ENCODE measurements at regions not wholly inside any gene's neighbourhood (a gene's known extent, or its start where the extent isn't known, plus 50 kb on each side); places are given as distances from the start of the nearest gene placed in this dataset.
"Not testable (repeated sequence)": the region's sequence is repeated elsewhere in the genome, so short reads cannot be mapped to it uniquely, and the experiment has no call there.

DNA sequence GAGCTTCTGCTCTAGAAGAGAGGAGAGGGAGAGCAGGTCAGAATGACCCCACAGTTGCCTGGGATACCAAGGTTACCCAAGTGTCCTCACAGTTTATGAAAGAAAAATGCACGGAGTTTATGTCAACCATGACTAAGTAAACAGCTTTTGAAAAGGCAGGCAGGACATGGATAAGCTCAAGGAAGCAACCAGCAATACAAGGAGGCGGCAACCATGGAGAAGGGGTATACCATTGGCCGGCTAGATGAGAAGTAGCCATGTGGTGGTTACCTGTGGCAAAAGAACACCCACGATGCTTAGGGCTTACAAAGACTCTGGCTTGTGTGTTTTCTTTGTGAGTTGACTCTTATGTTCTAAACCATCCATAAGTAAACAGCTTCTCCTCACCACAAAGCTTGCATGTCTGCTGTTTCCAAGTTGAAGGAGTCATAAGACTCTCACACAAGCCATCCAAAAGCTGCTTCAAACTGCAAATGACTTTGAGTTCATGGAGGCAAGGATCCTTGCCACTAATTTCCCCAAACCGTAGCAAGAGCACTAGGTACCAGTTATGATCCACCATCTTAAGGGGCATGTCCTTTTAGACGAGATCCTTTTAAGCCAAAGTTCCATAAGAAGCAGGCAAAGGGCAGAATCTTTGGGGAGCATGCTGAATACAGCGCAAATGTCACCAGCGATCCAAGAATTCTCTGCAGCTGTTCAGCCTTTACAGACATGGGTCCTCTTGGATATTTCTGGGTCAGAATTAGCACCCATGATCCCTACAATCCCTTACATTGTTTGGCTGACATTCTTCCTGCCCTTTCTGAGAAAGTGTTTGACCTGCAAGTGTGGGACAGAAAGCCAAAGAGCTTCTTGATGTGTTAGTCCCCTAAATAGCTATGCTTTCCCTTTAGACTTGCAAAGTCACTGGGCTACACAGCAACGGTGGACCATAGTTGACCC, 74.8 kb upstream of the IPO5 start:
- DNase-seq: no peak

DNA sequence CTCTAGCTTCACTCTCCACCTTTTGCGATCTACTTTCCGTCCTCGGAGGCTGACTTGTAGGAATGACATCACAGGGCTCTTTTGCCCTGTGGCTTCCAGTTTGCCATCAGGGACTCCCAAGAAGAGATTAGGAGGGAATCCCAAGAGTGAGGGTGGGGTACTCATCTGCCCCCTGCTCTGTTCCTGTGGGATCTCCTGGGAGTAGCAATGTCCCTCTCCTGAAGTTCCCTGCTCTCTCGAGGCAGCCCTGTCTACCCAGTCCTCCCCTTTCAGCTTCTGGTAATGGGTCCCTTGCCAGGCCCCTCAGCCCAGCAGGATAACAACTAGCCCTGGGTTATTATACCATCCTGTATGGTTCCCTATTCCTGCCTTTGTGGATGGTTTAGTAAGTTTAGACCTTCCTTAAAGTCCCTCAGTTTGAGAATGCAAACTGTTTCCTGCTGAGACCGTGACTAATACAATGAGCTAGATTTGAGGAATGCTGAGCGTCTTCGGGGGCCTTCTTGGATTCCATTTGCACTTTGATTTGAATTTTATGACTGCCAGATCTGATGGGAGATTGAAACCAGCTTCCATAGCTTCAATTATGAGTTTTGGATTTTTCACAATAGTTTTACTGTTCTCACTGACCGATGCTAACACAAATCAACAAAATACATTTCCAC, 73.7 kb upstream of the IPO5 start:
- DNase-seq: peak; percentile 96

- no peak for DNase-seq
Measured at GRCh38 chr13:97880311-97880675, 73.2 kb upstream of the IPO5 start.

- no peak for DNase-seq
Measured at GRCh38 chr13:97881556-97881955, 71.9 kb upstream of the IPO5 start.

GRCh38 chr13:97883396-97883795, 70.1 kb upstream of the IPO5 start:
- DNase-seq: peak; percentile 62

GRCh38 chr13:97884707-97885468, 68.6 kb upstream of the IPO5 start:
- DNase-seq: peak; percentile 21

DNA sequence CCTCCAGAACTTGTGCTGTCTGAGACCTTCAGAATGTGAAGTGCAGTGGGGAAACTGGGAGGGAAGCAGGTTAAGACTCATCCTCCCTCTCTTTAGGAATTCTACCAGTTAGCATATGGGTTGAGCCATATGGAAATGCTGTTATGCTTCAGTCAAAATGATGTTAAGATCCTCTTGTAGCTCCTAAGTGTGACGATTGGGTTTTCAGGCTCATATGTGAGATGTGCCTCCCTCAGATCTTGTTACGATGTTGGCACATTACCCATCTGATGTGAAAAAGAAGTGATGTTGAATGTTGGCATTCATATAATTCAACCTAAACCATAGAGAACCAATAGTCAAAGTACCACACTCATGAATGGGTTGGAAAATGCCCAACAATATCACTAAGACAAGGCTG, 67.8 kb upstream of the IPO5 start:
- DNase-seq: no peak

DNA sequence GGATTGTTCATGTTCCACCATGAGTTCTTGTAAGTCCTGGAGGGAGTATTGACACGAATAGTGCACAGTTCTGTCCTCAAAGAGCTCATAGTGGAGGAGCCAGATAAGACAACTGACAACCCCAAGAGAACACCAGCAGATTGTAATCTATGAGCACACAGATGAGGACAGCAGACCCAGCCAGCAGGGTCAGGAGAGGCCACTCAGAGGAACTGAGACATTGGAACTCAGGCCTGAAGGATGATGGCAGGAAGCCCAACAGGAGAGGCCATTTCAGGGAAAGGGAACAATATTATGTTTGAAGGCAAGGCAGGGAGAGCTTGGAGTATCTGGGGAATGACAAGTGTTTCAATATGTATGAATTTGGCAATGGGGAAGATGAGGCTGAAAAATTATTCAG, 63.7 kb upstream of the IPO5 start:
- DNase-seq: no peak

- no peak for DNase-seq
Measured at GRCh38 chr13:97890573-97890972, 62.9 kb upstream of the IPO5 start.

GRCh38 chr13:97891964-97892363, 61.5 kb upstream of the IPO5 start:
- DNase-seq: not testable (repeated sequence)

DNA sequence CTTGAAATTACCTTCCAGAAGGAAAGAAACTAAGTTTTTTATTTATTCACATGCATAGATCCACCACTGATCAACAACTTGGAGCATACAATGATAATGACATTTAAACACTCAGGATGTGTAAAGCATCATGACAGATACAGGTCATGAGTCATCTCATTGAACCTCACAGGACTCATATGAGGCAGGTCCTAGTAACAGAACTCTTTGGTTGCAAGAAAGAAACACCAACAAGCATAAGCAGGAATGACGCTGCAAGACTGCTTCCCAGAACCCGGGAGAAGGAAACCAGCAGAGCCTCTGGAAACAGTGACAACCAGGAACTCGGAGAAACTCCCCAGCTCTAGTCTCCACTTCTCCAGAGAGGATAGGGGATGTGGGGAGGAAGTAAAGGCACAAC, 60.8 kb upstream of the IPO5 start:
- peak; percentile 72 for DNase-seq

GRCh38 chr13:97895383-97895782, 58.1 kb upstream of the IPO5 start:
- no peak for DNase-seq

DNA sequence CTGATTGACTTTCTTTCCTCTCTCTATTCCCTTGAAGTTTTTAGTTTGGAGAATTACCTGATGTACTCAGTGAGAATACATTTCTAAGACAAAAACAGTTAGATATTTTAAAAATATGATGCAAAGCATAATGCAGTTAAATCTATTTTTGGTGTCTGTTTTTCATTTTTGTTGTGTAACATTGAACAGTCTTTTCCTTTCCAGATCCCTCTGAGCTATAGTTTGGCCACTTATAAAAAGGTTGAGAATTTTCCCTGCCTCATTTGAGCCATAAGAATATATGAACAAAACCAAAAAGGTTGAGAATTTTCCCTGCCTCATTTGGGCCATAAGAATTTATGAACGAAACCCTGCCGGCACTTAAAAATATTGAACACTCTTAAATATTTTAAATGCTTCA, 57.0 kb upstream of the IPO5 start:
- DNase-seq: no peak

- DNase-seq: no peak
Measured at GRCh38 chr13:97901716-97902115, 51.8 kb upstream of the IPO5 start.
